Activated T-helper 17 cell treated with anti-CD3 and anti-CD28 coated beads, Interleukin-2, amount 50 U/mL, for 72 hours (primary cell): ENCODE measurements at regions not wholly inside any gene's neighbourhood (a gene's known extent, or its start where the extent isn't known, plus 50 kb on each side); places are given as distances from the start of the nearest gene placed in this dataset.
"Not testable (repeated sequence)": the region's sequence is repeated elsewhere in the genome, so short reads cannot be mapped to it uniquely, and the experiment has no call there.

Experiments
- ATAC-seq: fragments of 150-1000 bp; cut with Tn5 transposase; replicated peaks from 2 replicates; pipeline ENCODE4 v1.10.0; 2021; ENCODE audit warnings: mild to moderate bottlenecking, moderate library complexity
- H3K27ac Mint-ChIP-seq: one replicate; pipeline ENCODE4 v1.8.0; 2022; ENCODE audit warnings: mixed read lengths
- H3K27me3 Mint-ChIP-seq: one replicate; pipeline ENCODE4 v1.8.0; 2022; ENCODE audit warnings: mixed read lengths
- H3K36me3 Mint-ChIP-seq: one replicate; pipeline ENCODE4 v1.8.0; 2022; ENCODE audit warnings: low read depth, mild to moderate bottlenecking, mixed read lengths
- H3K4me1 Mint-ChIP-seq: one replicate; pipeline ENCODE4 v1.8.0; 2022; ENCODE audit warnings: mixed read lengths
- H3K4me3 Mint-ChIP-seq: one replicate; pipeline ENCODE4 v1.8.0; 2022; ENCODE audit warnings: mild to moderate bottlenecking, mixed read lengths
- H3K9me3 Mint-ChIP-seq: one replicate; pipeline ENCODE4 v1.8.0; 2022; ENCODE audit warnings: mixed read lengths

- Mint-ChIP-seq H3K27ac (no peak overlapping the region), H3K27me3 (no peaks in the 10 kb centered on the region), H3K36me3 (no peaks in the 10 kb centered on the region), H3K9me3 (peaks cover 11% of the 10 kb centered on the region), H3K4me3 (no peak overlapping the region), H3K4me1 (no peaks in the 10 kb centered on the region)
- ATAC-seq = no peak
Measured at GRCh38 chr7:121761399-121761798, 111.6 kb upstream of the PTPRZ1 start.

- ATAC-seq = no peak
- no peaks in the 10 kb centered on the region for H3K27me3 Mint-ChIP-seq
- H3K4me1 Mint-ChIP-seq = no peaks in the 10 kb centered on the region
- no peak overlapping the region for H3K27ac Mint-ChIP-seq
- no peaks in the 10 kb centered on the region for H3K36me3 Mint-ChIP-seq
- H3K9me3 Mint-ChIP-seq = peaks cover 7% of the 10 kb centered on the region
- H3K4me3 Mint-ChIP-seq = no peak overlapping the region
Measured at GRCh38 chr7:121755818-121756552, 117.0 kb upstream of the PTPRZ1 start.

GRCh38 chr7:121755286-121755685 is 117.7 kb upstream of the PTPRZ1 start:
- H3K4me3 Mint-ChIP-seq = no peak overlapping the region
- H3K9me3 Mint-ChIP-seq = peaks cover 7% of the 10 kb centered on the region
- no peaks in the 10 kb centered on the region for H3K27me3 Mint-ChIP-seq

GRCh38 chr7:121753944-121754343 is 119.0 kb upstream of the PTPRZ1 start:
- Mint-ChIP-seq H3K36me3 (no peaks in the 10 kb centered on the region), H3K27me3 (no peaks in the 10 kb centered on the region), H3K4me3 (no peak overlapping the region), H3K4me1 (no peaks in the 10 kb centered on the region), H3K9me3 (peaks cover 7% of the 10 kb centered on the region), H3K27ac (no peak overlapping the region)
- ATAC-seq = no peak

More at GRCh38 chr7:121755286-121755685, 117.7 kb upstream of the PTPRZ1 start:
- no peak for ATAC-seq
- Mint-ChIP-seq H3K4me1 (no peaks in the 10 kb centered on the region), H3K36me3 (no peaks in the 10 kb centered on the region), H3K27ac (no peak overlapping the region)

- Mint-ChIP-seq H3K9me3 (no peaks in the 10 kb centered on the region), H3K36me3 (no peaks in the 10 kb centered on the region), H3K4me3 (no peak overlapping the region), H3K4me1 (no peaks in the 10 kb centered on the region), H3K27me3 (no peaks in the 10 kb centered on the region), H3K27ac (no peak overlapping the region)
- no peak for ATAC-seq
Measured at GRCh38 chr7:121752706-121753105, 120.3 kb upstream of the PTPRZ1 start.

- Mint-ChIP-seq H3K27me3 (no peaks in the 10 kb centered on the region), H3K27ac (no peak overlapping the region), H3K9me3 (no peaks in the 10 kb centered on the region), H3K4me3 (no peak overlapping the region), H3K36me3 (no peaks in the 10 kb centered on the region), H3K4me1 (no peaks in the 10 kb centered on the region)
- ATAC-seq = no peak
Measured at GRCh38 chr7:121748546-121748945, 124.4 kb upstream of the PTPRZ1 start.

- no peak overlapping the region for H3K4me3 Mint-ChIP-seq
- no peaks in the 10 kb centered on the region for H3K4me1 Mint-ChIP-seq
- H3K27ac Mint-ChIP-seq = no peak overlapping the region
- H3K9me3 Mint-ChIP-seq = no peaks in the 10 kb centered on the region
- H3K27me3 Mint-ChIP-seq = no peaks in the 10 kb centered on the region
- no peaks in the 10 kb centered on the region for H3K36me3 Mint-ChIP-seq
- ATAC-seq = no peak
Measured at GRCh38 chr7:121745856-121746255, 127.1 kb upstream of the PTPRZ1 start.

- no peak overlapping the region for H3K4me3 Mint-ChIP-seq
- no peak overlapping the region for H3K27ac Mint-ChIP-seq
Measured at GRCh38 chr7:121744877-121745276, 128.1 kb upstream of the PTPRZ1 start.

GRCh38 chr7:121744319-121744718 is 128.6 kb upstream of the PTPRZ1 start:
- no peak overlapping the region for H3K27ac Mint-ChIP-seq
- no peaks in the 10 kb centered on the region for H3K36me3 Mint-ChIP-seq
- no peaks in the 10 kb centered on the region for H3K9me3 Mint-ChIP-seq
- H3K4me1 Mint-ChIP-seq = no peaks in the 10 kb centered on the region
- ATAC-seq = no peak
- no peaks in the 10 kb centered on the region for H3K27me3 Mint-ChIP-seq
- H3K4me3 Mint-ChIP-seq = no peak overlapping the region

More at GRCh38 chr7:121744877-121745276, 128.1 kb upstream of the PTPRZ1 start:
- no peak for ATAC-seq
- Mint-ChIP-seq H3K4me1 (no peaks in the 10 kb centered on the region), H3K36me3 (no peaks in the 10 kb centered on the region), H3K27me3 (no peaks in the 10 kb centered on the region), H3K9me3 (no peaks in the 10 kb centered on the region)

- H3K36me3 Mint-ChIP-seq = no peaks in the 10 kb centered on the region
- ATAC-seq = no peak
- no peak overlapping the region for H3K27ac Mint-ChIP-seq
- peaks cover 4% of the 10 kb centered on the region for H3K9me3 Mint-ChIP-seq
- H3K4me3 Mint-ChIP-seq = no peak overlapping the region
- no peaks in the 10 kb centered on the region for H3K4me1 Mint-ChIP-seq
- H3K27me3 Mint-ChIP-seq = peaks cover 3% of the 10 kb centered on the region
Measured at GRCh38 chr7:121741896-121742295, 131.1 kb upstream of the PTPRZ1 start.

GRCh38 chr7:121739465-121739864 is 133.5 kb upstream of the PTPRZ1 start:
- Mint-ChIP-seq H3K4me1 (no peaks in the 10 kb centered on the region), H3K27ac (no peak overlapping the region), H3K4me3 (no peak overlapping the region), H3K36me3 (no peaks in the 10 kb centered on the region), H3K27me3 (peaks cover 3% of the 10 kb centered on the region), H3K9me3 (peaks cover 5% of the 10 kb centered on the region)
- ATAC-seq = no peak

- Mint-ChIP-seq H3K36me3 (no peaks in the 10 kb centered on the region), H3K9me3 (peaks cover 15% of the 10 kb centered on the region), H3K27me3 (no peaks in the 10 kb centered on the region), H3K27ac (no peak overlapping the region), H3K4me1 (no peaks in the 10 kb centered on the region), H3K4me3 (no peak overlapping the region)
- ATAC-seq = no peak
Measured at GRCh38 chr7:121730869-121731268, 142.1 kb upstream of the PTPRZ1 start.

- Mint-ChIP-seq H3K27me3 (no peaks in the 10 kb centered on the region), H3K36me3 (no peaks in the 10 kb centered on the region), H3K9me3 (no peaks in the 10 kb centered on the region), H3K4me1 (no peaks in the 10 kb centered on the region), H3K27ac (no peak overlapping the region), H3K4me3 (no peak overlapping the region)
- ATAC-seq = no peak
Measured at GRCh38 chr7:121714559-121715303, 158.2 kb upstream of the PTPRZ1 start.

- not testable (repeated sequence) for ATAC-seq, H3K27me3 Mint-ChIP-seq, H3K9me3 Mint-ChIP-seq, H3K4me1 Mint-ChIP-seq, H3K4me3 Mint-ChIP-seq, H3K27ac Mint-ChIP-seq, H3K36me3 Mint-ChIP-seq
Measured at GRCh38 chr7:121712961-121713360, 160.0 kb upstream of the PTPRZ1 start.

GRCh38 chr7:121697731-121698316 is 175.1 kb upstream of the PTPRZ1 start:
- H3K27me3 Mint-ChIP-seq = no peaks in the 10 kb centered on the region
- peaks cover 7% of the 10 kb centered on the region for H3K9me3 Mint-ChIP-seq
- no peak overlapping the region for H3K27ac Mint-ChIP-seq
- ATAC-seq = no peak
- H3K4me1 Mint-ChIP-seq = no peaks in the 10 kb centered on the region
- no peaks in the 10 kb centered on the region for H3K36me3 Mint-ChIP-seq
- no peak overlapping the region for H3K4me3 Mint-ChIP-seq
